ENCODE measurements at regions not wholly inside any gene's neighbourhood (a gene's known extent, or its start where the extent isn't known, plus 50 kb on each side); places are given as distances from the start of the nearest gene placed in this dataset.

DNA sequence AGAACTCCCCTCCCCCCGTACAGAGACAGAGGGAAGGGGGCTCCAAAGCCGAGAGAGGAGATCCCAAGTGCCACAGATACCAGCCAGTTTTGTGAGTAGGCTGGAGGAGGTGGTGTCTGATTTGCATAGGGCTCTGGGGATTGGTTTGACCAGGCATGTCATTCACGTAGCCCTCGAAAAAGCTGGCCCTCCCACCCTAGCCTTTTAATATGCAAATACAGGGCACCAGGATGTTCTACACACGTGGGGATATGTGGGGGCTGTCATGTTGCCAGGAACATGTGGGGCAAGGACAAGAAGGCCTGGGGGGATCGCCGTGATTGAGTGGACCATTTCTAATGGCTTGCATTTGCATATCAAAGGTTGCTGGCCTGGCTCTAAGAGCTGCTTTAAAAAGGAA, 272.9 kb downstream of the PPP1R2C start:
- no peak for DNase-seq

GRCh38 chrX:42499620-42500019, 278.3 kb downstream of the PPP1R2C start:
- DNase-seq, result no peak

- DNase-seq, result no peak
Measured at GRCh38 chrX:42497356-42497755, 280.6 kb downstream of the PPP1R2C start.

GRCh38 chrX:42496239-42496638, 281.7 kb downstream of the PPP1R2C start:
- no peak for DNase-seq

- DNase-seq, result no peak
Measured at GRCh38 chrX:42495139-42495538, 282.8 kb downstream of the PPP1R2C start.

- no peak for DNase-seq
Measured at GRCh38 chrX:42491137-42491907, 286.6 kb downstream of the PPP1R2C start.

- no peak for DNase-seq
Measured at GRCh38 chrX:42490111-42490510, 287.9 kb downstream of the PPP1R2C start.

GRCh38 chrX:42485601-42486000, 292.4 kb downstream of the PPP1R2C start:
- no peak for DNase-seq

DNA sequence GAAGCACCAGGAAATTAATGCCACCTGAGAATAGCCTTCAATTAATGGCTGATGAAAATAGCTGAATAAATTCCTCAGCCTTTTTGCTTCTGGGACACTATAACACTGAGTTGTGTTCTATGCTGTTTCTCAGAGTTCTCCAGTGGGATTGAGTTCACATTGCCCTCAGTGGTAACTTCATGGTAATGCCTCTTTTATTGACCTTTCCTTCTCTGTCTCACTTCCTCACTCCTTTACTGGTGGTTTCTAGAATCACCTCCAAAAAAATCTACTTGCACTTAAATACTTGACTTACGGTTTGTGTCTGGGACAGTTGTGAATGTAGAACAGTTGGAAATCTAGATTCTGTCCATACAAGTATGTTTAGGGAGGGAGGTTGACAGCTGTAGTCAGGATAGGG, 293.7 kb downstream of the PPP1R2C start:
- DNase-seq, result no peak

GRCh38 chrX:42477396-42477795, 300.6 kb downstream of the PPP1R2C start:
- no peak for DNase-seq

DNA sequence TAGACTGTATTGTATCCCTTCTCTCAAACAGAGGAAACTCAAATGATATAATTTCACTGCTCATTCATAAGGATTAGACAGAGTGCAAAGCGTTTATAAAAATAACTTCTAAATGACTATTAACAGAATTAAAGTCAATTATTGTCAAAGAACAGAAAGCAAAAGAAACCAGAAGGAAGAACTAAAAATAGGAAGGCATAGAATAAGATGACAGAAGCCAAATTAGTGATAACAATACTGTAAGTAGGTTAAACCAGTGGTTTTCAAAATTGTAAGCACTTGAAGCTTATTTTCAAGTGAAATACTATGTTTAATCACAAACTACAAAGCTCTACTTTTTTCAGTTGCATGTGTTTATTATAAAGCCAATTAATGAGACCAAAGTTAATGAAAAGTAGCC, 305.2 kb downstream of the PPP1R2C start:
- DNase-seq, result no peak

- DNase-seq, result no peak
Measured at GRCh38 chrX:42466332-42467046, 311.5 kb downstream of the PPP1R2C start.

DNA sequence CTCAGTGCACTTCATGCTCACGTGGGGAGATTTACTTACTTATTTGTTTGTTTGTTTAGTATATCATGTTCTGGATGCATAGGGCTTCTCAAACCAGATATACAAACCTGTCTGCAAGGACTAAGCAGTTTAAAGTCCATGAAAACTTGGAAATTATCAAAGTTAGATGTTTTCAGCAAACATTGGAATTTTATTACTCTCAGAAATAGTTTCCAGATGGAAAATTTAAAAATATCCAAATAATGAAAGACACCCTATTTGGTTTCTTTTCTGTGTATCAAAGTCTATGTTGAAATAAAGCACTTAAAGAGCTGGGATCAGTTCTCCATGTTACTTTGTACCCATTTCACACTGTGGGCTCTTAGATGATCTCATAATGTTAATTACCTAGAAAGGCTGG, 312.1 kb downstream of the PPP1R2C start:
- no peak for DNase-seq

DNA sequence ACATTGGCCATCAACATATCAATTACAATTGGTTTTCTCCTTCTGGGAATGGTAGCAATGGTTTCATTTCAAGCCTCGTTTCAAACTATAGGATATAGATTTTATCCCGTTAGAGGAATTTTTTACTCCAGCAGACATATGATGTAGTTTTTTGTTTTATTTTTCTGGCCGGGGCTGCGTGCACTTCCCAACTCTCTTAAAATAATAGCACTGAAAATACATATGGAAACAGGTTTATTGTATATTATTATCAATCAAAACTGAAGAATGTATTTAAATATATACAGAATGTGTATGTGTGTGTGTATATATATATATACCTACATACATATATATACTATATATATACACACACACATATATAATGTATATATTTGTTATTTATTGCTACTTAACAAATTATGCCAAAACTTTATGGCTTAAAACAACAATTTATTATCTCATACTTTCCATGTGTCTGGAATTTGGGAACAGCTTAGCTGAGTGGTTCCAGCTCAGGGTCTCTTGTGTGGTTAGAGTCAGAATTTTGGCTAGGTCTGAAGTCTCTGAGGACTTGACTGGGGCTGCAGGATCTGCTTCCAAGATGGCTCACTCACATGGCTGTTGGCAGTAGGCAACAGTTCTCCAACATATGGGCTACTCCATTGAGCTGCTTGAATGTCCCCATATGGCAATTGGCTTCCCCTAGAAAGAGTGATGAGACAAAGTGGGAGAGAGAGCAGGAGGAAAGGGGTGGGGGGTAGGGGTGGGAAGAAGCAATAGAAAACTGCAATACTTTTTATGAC, 314.1 kb downstream of the PPP1R2C start:
- DNase-seq, result no peak

GRCh38 chrX:42462917-42463316, 315.0 kb downstream of the PPP1R2C start:
- no peak for DNase-seq

DNA sequence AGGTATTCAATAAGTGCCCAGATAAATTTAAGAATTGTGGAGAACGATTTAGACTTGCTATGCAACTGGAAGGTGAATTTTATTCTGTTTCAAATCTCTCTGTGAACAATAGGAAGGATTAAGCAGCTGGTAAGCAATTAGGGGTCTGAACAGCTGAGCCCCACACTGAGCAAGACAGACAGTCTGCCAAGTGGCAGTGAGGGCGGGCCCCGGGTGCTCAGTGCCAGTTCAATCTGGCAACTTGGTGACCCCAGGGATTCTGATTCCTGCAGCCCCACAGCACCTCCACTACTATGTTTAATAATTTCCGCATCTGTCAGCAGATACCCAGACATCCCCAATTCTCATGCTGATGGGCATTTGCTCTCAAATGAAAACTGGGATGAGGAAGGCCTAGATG, 317.3 kb downstream of the PPP1R2C start:
- DNase-seq, result no peak

DNA sequence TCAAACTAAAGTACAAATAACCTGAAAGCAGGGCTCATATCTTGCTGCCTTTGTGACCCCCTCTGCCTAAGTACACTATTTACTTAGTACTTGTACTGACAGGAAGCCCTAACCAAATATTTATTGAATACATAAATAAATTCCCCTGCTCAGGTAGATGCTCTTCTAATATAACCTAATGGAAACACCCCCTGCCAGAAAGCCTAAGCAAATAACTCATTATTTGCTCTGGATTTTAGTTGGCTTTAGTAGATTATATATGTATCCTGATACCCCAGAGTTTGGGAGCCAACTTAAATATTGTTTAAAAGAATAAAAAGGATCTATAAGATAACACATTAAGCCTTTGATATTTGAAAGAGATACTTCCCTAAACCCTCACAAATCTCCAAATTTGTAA, 318.2 kb downstream of the PPP1R2C start:
- DNase-seq, result no peak

DNA sequence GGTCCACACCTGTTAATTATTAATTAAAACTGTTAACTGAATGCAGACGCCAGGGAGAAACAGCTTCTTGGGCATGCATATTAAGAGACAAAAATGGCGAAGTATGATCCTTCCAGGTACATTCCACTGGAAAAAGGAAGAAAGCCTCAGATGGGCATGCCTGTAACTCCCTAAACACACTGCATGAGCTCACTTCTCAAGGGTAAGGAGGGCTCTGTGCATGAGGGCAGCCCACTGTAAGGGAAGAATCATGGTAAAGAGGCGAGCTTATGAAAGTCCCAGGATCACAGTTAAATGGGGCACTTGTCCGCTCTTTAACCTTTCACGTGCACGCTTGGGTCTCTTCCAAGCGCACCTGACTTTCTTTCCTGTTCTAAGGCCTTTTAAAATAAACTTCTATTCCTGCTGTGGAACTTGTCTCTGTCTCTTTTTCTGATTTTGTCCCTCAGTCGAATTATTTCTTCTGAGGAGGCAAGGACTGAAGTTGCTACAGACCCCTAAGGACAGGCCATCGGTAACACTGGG, 321.7 kb downstream of the PPP1R2C start:
- no peak for DNase-seq

DNA sequence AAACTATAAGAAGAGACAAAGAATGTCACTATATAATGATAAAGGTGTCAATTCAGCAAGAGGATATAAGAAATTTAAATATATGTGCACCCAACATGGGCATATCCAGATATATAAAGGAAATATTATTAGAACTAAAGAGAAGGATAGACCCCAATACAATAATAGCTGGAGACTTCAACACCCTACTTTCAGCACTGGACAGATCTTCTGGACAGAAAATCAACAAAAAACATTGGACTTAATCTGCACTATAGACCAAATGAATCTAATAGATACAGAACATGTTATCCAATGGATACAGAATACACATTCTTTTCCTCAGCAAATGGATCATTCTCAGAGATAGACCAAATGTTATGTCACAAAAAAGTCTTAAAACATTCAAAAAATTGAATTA, 327.7 kb downstream of the PPP1R2C start:
- no peak for DNase-seq

- no peak for DNase-seq
Measured at GRCh38 chrX:42443267-42443666, 334.7 kb downstream of the PPP1R2C start.

GRCh38 chrX:42442745-42443144, 335.2 kb downstream of the PPP1R2C start:
- DNase-seq, result no peak

DNA sequence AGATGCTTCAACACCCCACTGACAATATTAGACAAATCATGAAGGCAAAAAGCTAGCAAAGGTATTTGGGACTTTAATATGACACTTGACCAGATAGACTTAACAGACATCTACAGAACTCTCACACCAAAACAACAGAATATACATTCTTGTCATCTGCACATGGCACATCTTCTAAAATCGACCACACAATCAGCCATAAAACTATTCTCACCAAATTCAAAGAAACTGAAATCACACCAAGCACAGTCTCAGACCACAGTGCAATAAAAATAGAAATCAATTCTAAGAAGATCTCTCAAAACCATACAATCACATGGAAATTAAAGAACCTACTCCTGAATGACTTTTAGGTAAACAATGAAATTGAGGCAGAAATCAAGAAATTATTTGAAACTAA, 340.8 kb downstream of the PPP1R2C start:
- DNase-seq, result no peak

- DNase-seq, result no peak
Measured at GRCh38 chrX:42434458-42435166, 343.4 kb downstream of the PPP1R2C start.
